Transverse colon (tissue), 4 donors: ENCODE measurements at regions not wholly inside any gene's neighbourhood (a gene's known extent, or its start where the extent isn't known, plus 50 kb on each side); places are given as distances from the start of the nearest gene placed in this dataset.

Experiments used
- DNase-seq: peaks from one replicate; pipeline ENCODE4 v3.0.0-alpha.2; 2019
- H3K27ac ChIP-seq, 4 donors: fragments of 200-600 bp; sonication (generic); 2 replicates each; pipeline ENCODE4 v1.5.1; 2016 to 2018; ENCODE audit warnings: inconsistent platforms in 4 of 4
- H3K27me3 ChIP-seq: fragments of 200-600 bp; sonication (generic); 2 replicates; pipeline ENCODE4 v1.5.1; 2017; ENCODE audit warnings: inconsistent platforms
- H3K36me3 ChIP-seq, 4 donors: fragments of 200-600 bp; sonication (generic); 2 replicates each; pipeline ENCODE4 v1.5.1; 2017 to 2019; ENCODE audit warnings: inconsistent platforms in 4 of 4
- H3K4me1 ChIP-seq, 4 donors: fragments of 200-600 bp; sonication (generic); 2 replicates each; pipeline ENCODE4 v1.5.1; 2017 to 2020; ENCODE audit warnings: inconsistent platforms in 4 of 4
- H3K4me3 ChIP-seq, 4 donors: fragments of 200-600 bp; sonication (generic); 1 replicate in 1 of 4; 2 replicates in 3 of 4; pipeline versions ENCODE4 v1.5.1 to v1.6.1; 2017 to 2019; ENCODE audit warnings: inconsistent platforms in 4 of 4
- H3K9me3 ChIP-seq, 2 donors: fragments of 200-600 bp; sonication (generic); 2 replicates each; pipeline ENCODE4 v1.5.1; 2017 to 2019; ENCODE audit warnings: inconsistent platforms in 2 of 2
- CTCF ChIP-seq, 5 experiments: fragments of 200-600 bp in 3 of 5; fragments of 450-650 bp in 2 of 5; sonication (generic) in 3 of 5; IDR thresholded peaks; 1 replicate in 2 of 5; 2 replicates in 3 of 5; pipeline ENCODE4 v1.5.1; 2016 to 2017; ENCODE audit warnings: antibody characterized with exemption in 5 of 5, inconsistent platforms in 3 of 5, mild to moderate bottlenecking in 2 of 5, moderate library complexity in 1 of 5
- EP300 ChIP-seq: sonication (generic); formaldehyde crosslinking; IDR thresholded peaks from one replicate; pipeline ENCODE4 v1.6.1; 2017; ENCODE audit warnings: antibody characterized with exemption, low read depth
- POLR2A ChIP-seq: fragments of 450-650 bp; IDR thresholded peaks from one replicate; pipeline ENCODE4 v1.6.1; 2016; ENCODE audit warnings: antibody characterized with exemption, mild to moderate bottlenecking, moderate library complexity
- POLR2AphosphoS5 ChIP-seq, 3 donors: sonication (generic); formaldehyde crosslinking; IDR thresholded peaks; one replicate each; pipeline ENCODE4 v1.6.1; 2016; ENCODE audit warnings: antibody characterized with exemption in 3 of 3
- WGBS, 2 donors: methylation state at CpG; one replicate each; pipeline ENCODE4 v1.1.5; 2018; ENCODE audit warnings: low coverage in 1 of 2; 5-methylcytosine and 5-hydroxymethylcytosine counted together
- in situ Hi-C, 4 donors: fragments of 200-750 bp; cut with MboI; loops; one replicate each; pipeline versions ENCODE4 v1.15.0 to v1.15.1; 2017; ENCODE audit warnings: low sequenced_read_pairs in 3 of 4, low pct_ligation_motif_present in 1 of 4, low pct_unique_long_range_greater_than_20kb in 1 of 4
- intact Hi-C: fragments of 100-400 bp; cut with DNase I; formaldehyde crosslinking; loops from one replicate; pipeline ENCODE4 v1.15.1; 2023; ENCODE audit warnings: low total_unique reads

DNA sequence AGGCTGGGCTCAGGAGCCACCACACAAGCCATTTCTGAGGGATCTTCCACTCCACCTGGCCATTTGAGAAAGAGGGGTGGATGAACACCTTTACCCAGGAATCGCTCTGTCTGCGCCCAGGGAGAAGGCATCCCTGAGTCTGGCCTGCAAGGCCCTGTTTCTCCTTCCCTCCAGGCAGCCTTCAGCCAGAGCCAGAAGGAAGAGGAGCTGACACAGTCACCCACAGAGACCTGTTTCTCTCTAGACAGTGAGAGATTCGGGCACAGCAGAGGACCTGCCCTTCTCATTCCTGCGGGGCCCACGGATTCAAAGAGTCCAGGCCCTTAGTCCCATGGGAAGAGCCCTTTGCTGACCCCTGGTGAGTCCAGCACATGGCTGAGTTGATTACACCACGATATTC lies 127.5 kb upstream of the TNS3 start:
- Histone ChIP-seq H3K4me1 (peaks cover 0 to 12% (median 0%) of the 10 kb centered on the region in 4 donors), H3K27me3 (no peaks in the 10 kb centered on the region), H3K9me3 (no peaks in the 10 kb centered on the region), H3K4me3 (no peak overlapping the region), H3K27ac (no peak overlapping the region), H3K36me3 (no peaks in the 10 kb centered on the region)
- intact Hi-C loops, result no loop called here
- 97 to 100% methylated on average over 2 to 6 of the region's 6 CpGs for WGBS, 2 donors
- no peak for DNase-seq
- no peak for TF ChIP-seq CTCF (IDR thresholded peaks at IDR 0.05)
- no peak for TF ChIP-seq POLR2A
- TF ChIP-seq EP300, result no peak
- in situ Hi-C loops, result no loop called here

DNA sequence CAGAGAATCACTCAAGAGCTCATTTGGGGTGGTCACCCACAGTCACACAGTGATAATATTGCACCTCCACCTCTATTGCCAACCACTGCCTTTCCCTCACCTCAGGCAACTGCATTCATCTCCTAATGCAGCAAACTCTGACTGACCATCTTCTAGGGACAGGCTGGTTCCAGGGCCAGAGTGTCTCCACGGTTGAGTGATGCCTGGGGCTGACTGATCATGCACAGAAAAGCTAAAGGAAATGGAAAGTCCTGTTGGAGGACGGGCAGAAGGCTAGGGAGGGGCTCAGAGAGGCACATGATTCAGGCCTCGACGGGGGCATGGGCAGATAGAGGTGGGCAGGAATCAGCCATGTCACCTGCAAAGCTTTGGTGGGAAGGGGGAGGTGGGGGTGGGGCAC lies 127.1 kb upstream of the TNS3 start:
- TF ChIP-seq EP300, result no peak
- no peak for TF ChIP-seq POLR2A
- no peak for TF ChIP-seq POLR2AphosphoS5 (IDR thresholded peaks at IDR 0.05)
- no peak for TF ChIP-seq CTCF (IDR thresholded peaks at IDR 0.05)
- 84% methylated on average over 4 of the region's 4 CpGs; no CpG with 5 or more reads in 1 of the 2 donors for WGBS, 2 donors
- Histone ChIP-seq H3K9me3 (no peaks in the 10 kb centered on the region), H3K27me3 (no peaks in the 10 kb centered on the region), H3K4me1 (peaks cover 0 to 12% (median 0%) of the 10 kb centered on the region in 4 donors), H3K4me3 (no peak overlapping the region), H3K36me3 (no peaks in the 10 kb centered on the region), H3K27ac (no peak overlapping the region)
- in situ Hi-C loops (no loop called here), intact Hi-C loops (no loop called here)
- DNase-seq, result no peak

- Histone ChIP-seq H3K4me3 (no peak overlapping the region), H3K9me3 (no peaks in the 10 kb centered on the region), H3K27ac (no peak overlapping the region), H3K27me3 (no peaks in the 10 kb centered on the region), H3K36me3 (no peaks in the 10 kb centered on the region), H3K4me1 (peaks cover 0 to 12% (median 0%) of the 10 kb centered on the region in 4 donors)
- TF ChIP-seq POLR2AphosphoS5 (IDR thresholded peaks at IDR 0.05), result no peak
- TF ChIP-seq EP300, result no peak
- no peak for TF ChIP-seq CTCF (IDR thresholded peaks at IDR 0.05)
- no peak for TF ChIP-seq POLR2A
- DNase-seq, result no peak
- intact Hi-C loops, result no loop called here
- in situ Hi-C loops, result no loop called here
- WGBS, 2 donors, result 81 to 91% methylated on average over 6 of the region's 6 CpGs
Measured at GRCh38 chr7:47707583-47707982, 125.7 kb upstream of the TNS3 start.

- Histone ChIP-seq H3K27ac (no peak overlapping the region), H3K27me3 (no peaks in the 10 kb centered on the region), H3K9me3 (no peaks in the 10 kb centered on the region), H3K4me3 (no peak overlapping the region), H3K36me3 (no peaks in the 10 kb centered on the region), H3K4me1 (peaks cover 0 to 5% (median 0%) of the 10 kb centered on the region in 4 donors)
- intact Hi-C loops, result no loop called here
- DNase-seq, result no peak
- in situ Hi-C loops, result no loop called here
- WGBS, 2 donors, result 72 to 73% methylated on average over 2 of the region's 2 CpGs
- TF ChIP-seq POLR2A, result no peak
- TF ChIP-seq EP300, result no peak
- no peak for TF ChIP-seq CTCF (IDR thresholded peaks at IDR 0.05)
- no peak for TF ChIP-seq POLR2AphosphoS5 (IDR thresholded peaks at IDR 0.05)
Measured at GRCh38 chr7:47704936-47705335, 123.0 kb upstream of the TNS3 start.
